NCI-H1436 (cell line): ENCODE measurements at regions not wholly inside any gene's neighbourhood (a gene's known extent, or its start where the extent isn't known, plus 50 kb on each side); places are given as distances from the start of the nearest gene placed in this dataset.

Experiments
- DNase-seq: peaks from one replicate; lab custom pipeline; 2025; lab: John Stamatoyannopoulos, UW

- no peak for DNase-seq
These were observed 103.4 kb downstream of the IL20RB start for GRCh38 chr3:137061186-137061585.

DNA sequence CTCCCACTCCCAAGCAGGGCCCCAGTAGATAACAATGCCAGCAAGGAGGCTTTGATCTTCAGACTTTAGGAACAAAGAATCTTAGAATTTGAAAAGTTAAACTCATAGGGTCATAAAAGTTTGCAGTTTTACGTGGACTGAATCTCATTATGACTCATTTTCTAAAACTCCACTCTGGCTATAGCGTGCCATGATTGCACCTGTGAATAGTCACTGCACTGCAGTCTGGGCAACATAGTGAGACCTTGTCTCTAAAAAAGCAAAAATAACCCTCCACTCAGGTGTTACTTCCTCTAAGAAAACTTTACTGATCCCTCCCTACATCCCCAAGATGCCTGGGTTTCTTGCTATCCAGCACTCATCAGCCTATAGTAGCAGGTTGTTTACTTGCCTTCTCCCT, 104.5 kb downstream of the IL20RB start:
- no peak for DNase-seq

DNA sequence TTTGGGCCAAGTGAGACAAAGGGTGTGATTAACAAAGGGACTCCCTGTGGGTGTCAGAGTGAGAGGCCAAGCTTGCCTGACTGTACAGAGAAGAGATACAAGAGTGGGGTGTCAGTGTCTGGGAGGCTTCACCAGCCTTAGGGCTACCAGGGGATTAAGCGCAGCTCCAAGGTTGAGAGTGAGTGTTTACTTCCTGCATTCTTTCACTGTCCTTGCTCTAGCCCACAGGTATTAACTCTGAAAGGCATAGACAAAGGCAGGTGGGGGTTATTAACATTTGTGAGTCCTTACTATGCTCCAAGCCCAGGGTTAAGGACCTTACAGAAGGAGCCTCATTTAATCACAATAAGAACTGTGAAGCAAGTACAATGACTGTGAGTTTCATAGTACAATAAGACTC, 107.6 kb downstream of the IL20RB start:
- no peak for DNase-seq

DNA sequence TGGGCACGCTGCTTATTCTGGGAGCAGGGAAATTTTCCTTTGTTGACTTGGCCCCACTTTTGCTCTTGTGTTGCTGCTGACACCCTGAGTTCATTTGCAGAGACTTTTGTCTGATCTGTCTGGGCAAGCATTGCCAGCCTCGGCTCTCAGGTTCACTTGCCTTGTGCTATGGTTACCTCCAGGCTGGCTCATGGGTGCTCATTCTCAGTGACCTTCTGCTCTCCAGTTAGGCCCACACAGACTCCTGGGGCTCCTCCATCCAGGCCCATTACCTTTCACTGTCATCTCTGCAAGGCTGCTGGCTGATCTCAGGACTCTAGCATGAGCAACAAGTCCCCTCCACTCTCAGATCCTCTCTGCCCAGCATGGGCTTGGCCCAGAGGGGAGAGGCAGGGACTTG, 108.3 kb downstream of the IL20RB start:
- no peak for DNase-seq

- DNase-seq = no peak
These were observed 113.3 kb downstream of the IL20RB start for GRCh38 chr3:137071104-137071503.

GRCh38 chr3:137075020-137075419, 117.2 kb downstream of the IL20RB start:
- DNase-seq = no peak

- no peak for DNase-seq
These were observed 120.3 kb downstream of the IL20RB start for GRCh38 chr3:137078040-137078439.

DNA sequence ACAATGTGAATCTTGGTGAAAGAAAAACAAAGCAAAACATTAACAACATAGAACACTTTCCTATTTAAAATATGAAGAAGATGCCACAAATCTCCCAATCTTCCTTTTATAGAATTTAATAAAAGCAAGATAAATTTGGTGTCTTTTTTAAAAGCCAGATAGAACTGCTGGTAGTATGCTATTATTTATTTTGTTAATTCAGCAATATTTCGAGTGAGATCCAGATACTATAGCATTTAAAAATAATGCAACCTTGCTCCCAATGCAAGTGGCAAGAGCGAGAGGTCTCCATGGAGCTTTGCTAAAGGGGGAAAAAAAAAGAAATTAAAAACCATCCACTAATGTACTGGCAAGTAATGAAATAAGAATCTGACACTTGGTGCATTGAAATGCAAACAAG, 121.8 kb downstream of the IL20RB start:
- DNase-seq = no peak

GRCh38 chr3:137081711-137082110, 123.9 kb downstream of the IL20RB start:
- DNase-seq = no peak

DNA sequence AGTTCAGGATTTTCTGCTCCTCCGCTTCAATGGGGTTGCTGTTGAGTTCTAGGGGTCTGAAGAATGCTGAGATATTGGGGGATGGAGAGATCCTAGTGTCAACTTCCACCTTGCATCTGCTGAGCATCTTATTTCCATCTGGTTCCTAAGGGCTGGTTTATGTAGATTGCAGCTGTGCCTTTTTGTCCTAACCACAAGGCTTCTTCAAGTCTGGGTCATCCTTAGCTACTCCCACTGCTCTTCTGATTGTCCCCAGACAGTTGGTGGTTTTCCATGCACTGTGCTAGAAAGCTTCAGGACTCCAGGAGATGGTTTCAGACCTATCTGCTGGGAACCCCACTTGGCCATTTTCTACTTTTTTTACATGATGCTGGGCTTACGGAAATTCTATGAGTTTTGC, 125.0 kb downstream of the IL20RB start:
- DNase-seq = no peak

DNA sequence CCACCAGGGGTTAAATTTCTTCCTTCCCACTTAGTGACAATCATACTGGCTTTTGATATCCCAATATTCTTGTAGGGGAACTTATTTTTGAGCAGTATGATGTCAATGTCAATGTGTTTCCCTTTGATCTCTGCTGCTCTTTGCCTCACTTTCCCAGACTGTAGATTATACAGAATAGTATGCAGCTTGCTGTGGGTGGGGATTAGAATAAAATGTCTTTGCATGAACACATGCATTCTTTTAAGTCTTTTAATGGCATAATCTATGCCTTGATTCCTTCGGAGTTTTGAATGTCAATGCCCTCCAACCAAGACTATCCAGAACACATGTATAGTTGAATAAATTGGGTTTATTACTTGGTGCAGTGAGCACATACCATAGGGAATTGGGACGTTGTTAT, 125.5 kb downstream of the IL20RB start:
- DNase-seq = no peak

DNA sequence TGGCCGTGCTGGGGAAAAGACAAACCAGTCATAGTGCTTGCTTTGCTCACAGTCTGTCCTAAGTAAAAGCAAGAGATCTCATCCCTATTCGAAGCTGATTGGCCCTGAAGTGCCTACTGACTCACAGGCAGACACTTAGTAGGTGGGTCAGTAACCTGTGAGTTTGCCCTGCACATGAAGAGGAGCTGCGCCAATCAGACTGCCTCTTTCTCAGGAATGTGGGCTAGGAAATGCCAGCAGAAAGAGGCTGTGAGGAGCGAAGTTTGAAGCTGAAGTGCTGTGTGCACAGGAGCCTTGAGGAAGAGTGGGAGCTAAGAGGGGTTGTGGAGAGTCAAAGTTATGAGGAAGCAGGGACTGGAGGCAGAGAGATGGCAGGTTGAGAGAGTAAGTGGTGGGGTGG, 126.8 kb downstream of the IL20RB start:
- DNase-seq = no peak

GRCh38 chr3:137097386-137097785, 139.6 kb downstream of the IL20RB start:
- DNase-seq = no peak

GRCh38 chr3:137097852-137098251, 140.1 kb downstream of the IL20RB start:
- no peak for DNase-seq

- no peak for DNase-seq
These were observed 141.8 kb downstream of the IL20RB start for GRCh38 chr3:137099364-137100219.

- DNase-seq = no peak
These were observed 142.5 kb downstream of the IL20RB start for GRCh38 chr3:137100326-137100725.

- no peak for DNase-seq
These were observed 146.0 kb downstream of the IL20RB start for GRCh38 chr3:137103739-137104138.

DNA sequence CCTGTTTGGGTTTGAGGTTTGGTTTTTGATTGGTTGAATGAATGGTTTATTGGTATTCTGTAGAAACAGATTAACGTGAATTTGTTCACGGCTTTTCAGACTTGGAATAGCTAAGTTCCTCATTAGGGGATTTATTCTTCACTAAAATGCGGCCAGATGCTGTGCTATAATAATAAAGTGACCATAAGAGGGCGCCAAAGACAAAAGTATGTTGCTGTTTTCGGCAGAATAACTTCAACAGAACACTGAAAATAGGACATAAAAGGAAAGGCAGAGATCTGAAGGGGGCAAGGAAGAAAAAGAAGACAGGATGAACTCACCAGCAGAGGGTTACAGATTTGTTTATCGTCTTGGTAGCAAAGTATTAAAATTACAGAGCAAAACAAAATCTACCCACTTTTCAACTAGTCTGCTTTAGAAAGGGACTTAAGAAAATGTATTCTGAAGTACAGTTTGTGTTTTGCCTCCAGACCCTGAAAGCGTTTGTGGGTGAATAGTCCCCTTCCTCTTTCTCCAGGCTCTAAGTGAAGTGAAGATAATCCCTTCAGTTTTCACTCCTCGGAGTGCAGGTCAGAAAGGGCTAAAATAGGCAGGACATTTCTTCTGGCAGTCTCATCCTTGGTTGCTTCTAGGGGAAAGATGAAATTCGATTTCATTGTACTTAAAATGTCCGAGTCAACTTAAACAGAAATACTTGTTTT, 147.6 kb downstream of the IL20RB start:
- DNase-seq = peak; percentile 61

GRCh38 chr3:137106612-137107240, 148.9 kb downstream of the IL20RB start:
- DNase-seq = no peak

DNA sequence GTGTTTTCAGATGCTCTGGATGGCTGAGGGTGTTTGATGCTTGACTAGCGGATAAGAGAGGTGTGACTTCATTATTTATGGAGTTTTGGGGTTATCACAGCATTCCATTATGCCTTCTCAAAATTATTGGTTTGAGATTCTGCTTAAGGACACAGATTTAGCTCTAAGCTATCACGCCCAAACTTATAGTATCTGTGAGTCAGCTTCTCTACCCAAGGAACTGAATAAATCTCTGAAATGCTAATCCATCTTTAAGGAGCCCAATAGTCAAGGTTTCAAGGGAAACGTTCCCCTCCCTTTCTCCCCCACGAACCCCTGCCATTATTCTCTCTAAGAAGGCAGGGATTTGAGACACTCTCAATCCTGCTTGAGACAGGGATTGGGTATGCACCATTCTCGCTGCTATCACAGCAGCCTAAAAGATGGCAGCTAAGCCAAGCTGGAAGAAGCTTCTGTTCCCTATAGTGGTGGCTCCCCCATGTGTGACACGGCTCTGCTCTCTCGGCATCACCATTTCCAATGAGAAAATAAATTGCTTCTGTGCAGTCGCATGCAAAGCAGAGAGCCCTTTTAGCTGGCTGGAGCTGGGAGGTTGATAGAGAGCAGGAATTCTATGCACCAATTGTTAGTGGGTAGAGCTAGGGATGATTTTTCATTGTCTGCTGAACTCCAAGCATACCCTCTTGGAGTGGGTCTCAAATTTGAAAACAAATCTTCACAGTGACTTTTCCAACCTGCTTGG, 151.1 kb downstream of the IL20RB start:
- DNase-seq = no peak

GRCh38 chr3:137110392-137110996, 152.7 kb downstream of the IL20RB start:
- peak; percentile 4 for DNase-seq

DNA sequence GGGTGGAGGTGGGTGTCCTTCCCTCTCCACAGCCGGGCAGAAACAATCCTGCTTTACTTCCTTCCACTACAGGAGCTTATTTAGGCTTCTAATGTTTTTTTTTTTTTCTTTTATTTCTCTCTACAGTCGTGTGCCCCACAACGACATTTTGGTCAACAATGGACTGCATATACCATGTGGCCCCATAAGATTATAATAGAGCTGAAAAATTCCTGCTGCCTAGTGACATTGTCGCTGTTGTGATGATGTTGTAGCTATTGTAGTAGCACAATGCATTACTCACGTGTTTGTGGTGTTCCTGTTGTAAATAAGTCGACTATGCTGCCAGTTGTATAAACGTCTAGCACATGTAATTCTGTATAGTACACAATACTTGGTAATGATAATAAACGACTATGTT, 153.7 kb downstream of the IL20RB start:
- DNase-seq = no peak
